H1 (cell line): ENCODE measurements at regions not wholly inside any gene's neighbourhood (a gene's known extent, or its start where the extent isn't known, plus 50 kb on each side); places are given as distances from the start of the nearest gene placed in this dataset.

ENCODE experiments used
- CTCF ChIA-PET: fragments of 300-600 bp; sonication (Branson Sonifier 250); formaldehyde crosslinking; loops from one replicate; lab custom pipeline; 2021; ENCODE audit not compliant: partially characterized antibody; lab: Charles Lee
- POLR2A ChIA-PET: fragments of 300-600 bp; sonication (Branson Sonifier 250); formaldehyde crosslinking; loops from one replicate; lab custom pipeline; 2021; ENCODE audit warnings: inconsistent platforms; ENCODE audit not compliant: partially characterized antibody; lab: Charles Lee
- DNase-seq, 2 experiments: peaks; one replicate each; pipeline versions ENCODE4 v3.0.0 to v3.0.0-alpha.2; 2010 to 2022; ENCODE audit warnings: low spot score in 2 of 2, low read depth in 1 of 2, mixed read lengths in 1 of 2
- FAIRE-seq: peaks from 2 replicates; lab custom pipeline; 2011; peaks lifted over from hg19 to GRCh38; lab: Jason Lieb, UNC
- H2AFZ ChIP-seq: 2 replicates; pipeline ENCODE4 v1.8.1; 2012; ENCODE audit warnings: low read length, inconsistent platforms
- H2AK5ac ChIP-seq: 2 replicates; pipeline ENCODE4 v1.6.1; 2013; ENCODE audit warnings: low read depth, low read length
- H2BK120ac ChIP-seq: replicated peaks from 2 replicates; pipeline ENCODE3; 2013; ENCODE audit warnings: low read depth, low read length, inconsistent platforms
- H2BK12ac ChIP-seq: 2 replicates; pipeline ENCODE4 v1.6.1; 2013; ENCODE audit warnings: low read depth, low read length
- H2BK15ac ChIP-seq: 2 replicates; pipeline ENCODE4 v1.6.1; 2013; ENCODE audit warnings: low read length
- H2BK20ac ChIP-seq: 2 replicates; pipeline ENCODE4 v1.6.1; 2013; ENCODE audit warnings: low read length
- H2BK5ac ChIP-seq: 2 replicates; pipeline ENCODE4 v1.6.1; 2013; ENCODE audit warnings: low read depth, low read length
- H3K14ac ChIP-seq: 2 replicates; pipeline ENCODE4 v1.6.1; 2013; ENCODE audit warnings: inconsistent platforms; ENCODE audit not compliant: insufficient read length
- H3K18ac ChIP-seq: 2 replicates; pipeline ENCODE4 v1.6.1; 2013; ENCODE audit warnings: low read length; ENCODE audit errors: extremely low read depth
- H3K23ac ChIP-seq: 2 replicates; pipeline ENCODE4 v1.6.1; 2013; ENCODE audit warnings: inconsistent platforms; ENCODE audit not compliant: insufficient read length
- H3K23me2 ChIP-seq: 2 replicates; pipeline ENCODE4 v1.6.1; 2013; ENCODE audit warnings: low read depth, low read length
- H3K27ac ChIP-seq: 2 replicates; pipeline ENCODE4 v1.6.1; 2011; ENCODE audit warnings: low read depth, low read length, inconsistent platforms
- H3K27me3 ChIP-seq, 4 experiments: replicated peaks in 1 of 4; 1 replicate in 1 of 4; 2 replicates in 3 of 4; pipeline versions ENCODE4 v1.6.1 to v1.8.1; 2011 to 2013; ENCODE audit warnings: low read length in 3 of 4, mild to moderate bottlenecking in 3 of 4, inconsistent platforms in 2 of 4, mixed read lengths in 2 of 4, moderate library complexity in 1 of 4; ENCODE audit not compliant: control insufficient read depth in 3 of 4, insufficient read depth in 3 of 4; ENCODE audit errors: extremely low read depth in 1 of 4
- H3K36me3 ChIP-seq, 4 experiments: 2 replicates each; pipeline versions ENCODE4 v1.6.1 to v1.8.1; 2011 to 2013; ENCODE audit warnings: mild to moderate bottlenecking in 4 of 4, low read length in 3 of 4, moderate library complexity in 2 of 4, control low read depth in 1 of 4, inconsistent platforms in 1 of 4; ENCODE audit not compliant: insufficient read depth in 4 of 4, control insufficient read depth in 2 of 4
- H3K4ac ChIP-seq: replicated peaks from 2 replicates; pipeline ENCODE3; 2013; ENCODE audit warnings: low read length, low read depth, mixed read lengths, inconsistent platforms; ENCODE audit not compliant: insufficient read length
- H3K4me1 ChIP-seq, 4 experiments: replicated peaks in 1 of 4; 1 replicate in 1 of 4; 2 replicates in 3 of 4; pipeline versions ENCODE4 v1.6.1 to v1.8.1; 2011 to 2013; ENCODE audit warnings: low read length in 3 of 4, inconsistent platforms in 2 of 4, mixed read lengths in 1 of 4; ENCODE audit not compliant: insufficient read depth in 4 of 4, control insufficient read depth in 3 of 4
- H3K4me2 ChIP-seq, 2 experiments: 2 replicates each; pipeline versions ENCODE4 v1.6.1 to v1.8.1; 2011 to 2013; ENCODE audit warnings: low read depth in 2 of 2, low read length in 2 of 2, control low read depth in 1 of 2, inconsistent platforms in 1 of 2, mild to moderate bottlenecking in 1 of 2; ENCODE audit not compliant: insufficient read depth in 1 of 2
- H3K4me3 ChIP-seq, 4 experiments: fragments of 200-600, 300-600 bp in 1 of 4; sonication (generic), shearing (Covaris generic), sonication (Bioruptor Twin) in 1 of 4; 2 replicates each; pipeline versions ENCODE4 v1.5.1 to v1.8.1; 2011 to 2016; ENCODE audit warnings: low read length in 4 of 4, low read depth in 3 of 4, control low read depth in 2 of 4, inconsistent platforms in 2 of 4, mild to moderate bottlenecking in 2 of 4, mixed read lengths in 1 of 4, moderate library complexity in 1 of 4; ENCODE audit not compliant: insufficient read depth in 2 of 4; ENCODE audit errors: extremely low read depth in 1 of 4
- H3K56ac ChIP-seq: replicated peaks from 2 replicates; pipeline ENCODE3; 2013; ENCODE audit warnings: low read depth, mild to moderate bottlenecking, mixed read lengths, low read length, inconsistent platforms; ENCODE audit not compliant: insufficient read length
- H3K79me1 ChIP-seq: 2 replicates; pipeline ENCODE4 v1.6.1; 2013; ENCODE audit warnings: low read depth, low read length, control low read depth
- H3K79me2 ChIP-seq, 2 experiments: 2 replicates each; pipeline versions ENCODE4 v1.6.1 to v1.8.1; 2012 to 2013; ENCODE audit warnings: low read length in 2 of 2, mild to moderate bottlenecking in 2 of 2, inconsistent platforms in 1 of 2; ENCODE audit not compliant: insufficient read depth in 2 of 2, control insufficient read depth in 1 of 2
- H3K9ac ChIP-seq, 4 experiments: replicated peaks in 1 of 4; 1 replicate in 1 of 4; 2 replicates in 3 of 4; pipeline versions ENCODE4 v1.6.1 to v1.8.1; 2011 to 2013; ENCODE audit warnings: low read depth in 3 of 4, low read length in 3 of 4, control low read depth in 2 of 4, mild to moderate bottlenecking in 2 of 4, moderate library complexity in 2 of 4, inconsistent platforms in 1 of 4; ENCODE audit errors: extremely low read depth in 1 of 4
- H3K9me3 ChIP-seq, 2 experiments: 2 replicates each; pipeline versions ENCODE4 v1.6.1 to v1.8.1; 2012 to 2013; ENCODE audit warnings: mild to moderate bottlenecking in 2 of 2, moderate library complexity in 2 of 2, control low read depth in 1 of 2, inconsistent platforms in 1 of 2, low read depth in 1 of 2, low read length in 1 of 2, mixed read lengths in 1 of 2; ENCODE audit not compliant: insufficient read depth in 2 of 2
- H4K20me1 ChIP-seq, 2 experiments: replicated peaks in 1 of 2; 2 replicates each; pipeline versions ENCODE3 to v1.8.1; 2011 to 2013; ENCODE audit warnings: inconsistent platforms in 2 of 2, low read length in 2 of 2, mild to moderate bottlenecking in 1 of 2; ENCODE audit not compliant: insufficient read depth in 2 of 2, control insufficient read depth in 1 of 2
- H4K5ac ChIP-seq: 2 replicates; pipeline ENCODE4 v1.6.1; 2013; ENCODE audit warnings: low read length, low read depth, mixed read lengths, inconsistent platforms; ENCODE audit not compliant: insufficient read length
- H4K8ac ChIP-seq: 2 replicates; pipeline ENCODE4 v1.8.0; 2013; ENCODE audit warnings: mild to moderate bottlenecking, moderate library complexity, low read length, inconsistent platforms; ENCODE audit not compliant: insufficient read depth; ENCODE audit errors: extremely low read depth
- H4K91ac ChIP-seq: replicated peaks from 2 replicates; pipeline ENCODE3; 2013; ENCODE audit warnings: low read length, mixed read lengths, inconsistent platforms; ENCODE audit not compliant: insufficient read length
- BACH1 ChIP-seq: IDR thresholded peaks from 2 replicates; pipeline ENCODE4 v1.6.1; 2012; ENCODE audit warnings: low read length, improper control_type of control experiment
- EP300 ChIP-seq, 2 experiments: IDR thresholded peaks; 1 replicate in 1 of 2; 2 replicates in 1 of 2; pipeline ENCODE4 v1.6.1; 2011 to 2012; ENCODE audit warnings: low read depth in 2 of 2, low read length in 2 of 2, mild to moderate bottlenecking in 2 of 2, borderline replicate concordance in 1 of 2, inconsistent platforms in 1 of 2, moderate library complexity in 1 of 2
- KDM1A ChIP-seq: fragments of 200-600, 300-600 bp; sonication (generic); IDR thresholded peaks from 2 replicates; pipeline ENCODE4 v1.7.1; 2016; ENCODE audit warnings: mild to moderate bottlenecking, low read length, borderline replicate concordance
- KDM5A ChIP-seq: fragments of 200-600 bp; IDR thresholded peaks from 2 replicates; pipeline ENCODE4 v1.7.1; 2012; ENCODE audit warnings: mild to moderate bottlenecking, low read length, inconsistent platforms, mixed read lengths
- RNF2 ChIP-seq: fragments of 200-900, 300-1000 bp; sonication (generic); IDR thresholded peaks from 2 replicates; pipeline ENCODE4 v1.7.1; 2016; ENCODE audit warnings: borderline replicate concordance, low read depth, mild to moderate bottlenecking, antibody characterized with exemption, low read length; ENCODE audit not compliant: poor library complexity, severe bottlenecking; ENCODE audit errors: missing control alignments
- WGBS, 2 experiments: shearing (Covaris generic) in 1 of 2; methylation state at CpG; one replicate each; pipeline versions ENCODE4 v1.1.6 to v1.1.7; 2013 to 2015; ENCODE audit warnings: low lambda C conversion rate in 2 of 2, mixed read lengths in 2 of 2, inconsistent platforms in 1 of 2, low coverage in 1 of 2, missing lambda C conversion rate in 1 of 2; ENCODE audit not compliant: insufficient replicate concordance in 2 of 2, insufficient coverage in 1 of 2, insufficient read length in 1 of 2; ENCODE audit errors: extremely low coverage in 1 of 2, missing lambda C conversion rate in 1 of 2; 5-methylcytosine and 5-hydroxymethylcytosine counted together

- Histone ChIP-seq H2BK12ac (no peak overlapping the region), H4K20me1 (no peaks in the 10 kb centered on the region), H3K4ac (no peak overlapping the region), H2AK5ac (no peak overlapping the region), H3K9me3 (peaks cover 78 to 100% of the 10 kb centered on the region in 2 experiments), H3K79me1 (no peaks in the 10 kb centered on the region), H3K56ac (no peak overlapping the region), H3K27me3 (no peaks in the 10 kb centered on the region), H3K9ac (no peak overlapping the region), H3K36me3 (peaks cover 0 to 2% (median 0%) of the 10 kb centered on the region in 4 experiments; a peak in 1 of 8 replicates), H3K23ac (no peak overlapping the region), H3K23me2 (no peaks in the 10 kb centered on the region), H3K14ac (no peak overlapping the region), H3K18ac (no peak overlapping the region), H2BK15ac (no peak overlapping the region), H2BK120ac (no peak overlapping the region), H3K79me2 (no peaks in the 10 kb centered on the region), H4K8ac (no peak overlapping the region), H3K4me3 (no peak overlapping the region), H4K91ac (no peak overlapping the region), H2AFZ (no peak overlapping the region), H3K4me2 (no peak overlapping the region), H3K4me1 (no peaks in the 10 kb centered on the region), H3K27ac (no peak overlapping the region), H2BK5ac (no peak overlapping the region), H4K5ac (no peak overlapping the region), H2BK20ac (no peak overlapping the region)
- FAIRE-seq (no peak), DNase-seq (no peak)
- TF ChIP-seq KDM5A (no peak), BACH1 (no peak), KDM1A (no peak), EP300 (IDR thresholded peaks at IDR 0.05; ENCODE audit: borderline replicate concordance in 1 of 2, low read depth in 2 of 2, low read length in 2 of 2) (no peak), RNF2 (no peak)
- ChIA-PET POLR2A (no interaction called here), CTCF (no interaction called here)
- WGBS, 2 experiments = 93% methylated on average over 3 of the region's 3 CpGs; no CpG with 5 or more reads in 1 of the 2 experiments
Measured at GRCh38 chr7:64131696-64132095, 75.3 kb upstream of the ZNF735 start.
